ENCODE measurements at regions not wholly inside any gene's neighbourhood (a gene's known extent, or its start where the extent isn't known, plus 50 kb on each side); places are given as distances from the start of the nearest gene placed in this dataset.

DNA sequence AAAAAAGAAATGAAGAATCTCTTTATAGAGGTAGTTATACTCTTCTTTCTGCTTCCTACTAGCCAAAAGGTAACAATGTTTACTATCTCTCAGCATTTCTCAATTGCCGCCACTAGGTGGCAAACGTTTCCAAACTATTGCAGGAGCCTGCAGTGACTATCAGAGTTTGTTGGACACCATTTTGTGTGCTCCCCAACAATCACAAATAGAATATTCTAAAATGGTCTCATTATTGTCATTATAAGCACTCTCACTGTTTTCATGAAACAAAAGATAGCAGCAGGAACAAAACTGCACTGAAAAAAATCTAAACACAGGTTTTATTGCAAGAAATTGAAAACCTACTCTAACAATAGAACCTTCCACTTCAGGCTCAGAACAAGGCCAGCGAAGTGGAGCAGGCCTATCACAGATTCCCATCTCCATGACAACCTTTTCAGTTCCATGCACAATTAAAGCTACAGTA is 83.9 kb upstream of the PLPPR4 start:
- Histone ChIP-seq H3K27me3 (ENCODE audit: insufficient read depth, low read depth) (no peaks in the 10 kb centered on the region), H3K36me3 (ENCODE audit: insufficient read depth) (no peaks in the 10 kb centered on the region), H3K79me2 (ENCODE audit: insufficient read depth, low read depth) (no peaks in the 10 kb centered on the region), H2AFZ (ENCODE audit: low read depth) (peak overlapping the region; percentile 62), H3K4me1 (ENCODE audit: low read depth, poor library complexity, severe bottlenecking) (no peaks in the 10 kb centered on the region), H4K20me1 (ENCODE audit: insufficient read depth) (no peaks in the 10 kb centered on the region), H3K27ac (no peak overlapping the region), H3K9ac (no peak overlapping the region), H3K4me3 (IDR thresholded peaks at IDR 0.05; ENCODE audit: insufficient read depth, low read depth, low read length) (no peak overlapping the region), H3K4me2 (no peak overlapping the region)
- TF ChIP-seq, protein P1, sequence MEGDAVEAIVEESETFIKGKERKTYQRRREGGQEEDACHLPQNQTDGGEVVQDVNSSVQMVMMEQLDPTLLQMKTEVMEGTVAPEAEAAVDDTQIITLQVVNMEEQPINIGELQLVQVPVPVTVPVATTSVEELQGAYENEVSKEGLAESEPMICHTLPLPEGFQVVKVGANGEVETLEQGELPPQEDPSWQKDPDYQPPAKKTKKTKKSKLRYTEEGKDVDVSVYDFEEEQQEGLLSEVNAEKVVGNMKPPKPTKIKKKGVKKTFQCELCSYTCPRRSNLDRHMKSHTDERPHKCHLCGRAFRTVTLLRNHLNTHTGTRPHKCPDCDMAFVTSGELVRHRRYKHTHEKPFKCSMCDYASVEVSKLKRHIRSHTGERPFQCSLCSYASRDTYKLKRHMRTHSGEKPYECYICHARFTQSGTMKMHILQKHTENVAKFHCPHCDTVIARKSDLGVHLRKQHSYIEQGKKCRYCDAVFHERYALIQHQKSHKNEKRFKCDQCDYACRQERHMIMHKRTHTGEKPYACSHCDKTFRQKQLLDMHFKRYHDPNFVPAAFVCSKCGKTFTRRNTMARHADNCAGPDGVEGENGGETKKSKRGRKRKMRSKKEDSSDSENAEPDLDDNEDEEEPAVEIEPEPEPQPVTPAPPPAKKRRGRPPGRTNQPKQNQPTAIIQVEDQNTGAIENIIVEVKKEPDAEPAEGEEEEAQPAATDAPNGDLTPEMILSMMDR (conservative IDR thresholded peaks at IDR 0.05; ENCODE audit: low read depth, low read length) = peak; percentile 75

DNA sequence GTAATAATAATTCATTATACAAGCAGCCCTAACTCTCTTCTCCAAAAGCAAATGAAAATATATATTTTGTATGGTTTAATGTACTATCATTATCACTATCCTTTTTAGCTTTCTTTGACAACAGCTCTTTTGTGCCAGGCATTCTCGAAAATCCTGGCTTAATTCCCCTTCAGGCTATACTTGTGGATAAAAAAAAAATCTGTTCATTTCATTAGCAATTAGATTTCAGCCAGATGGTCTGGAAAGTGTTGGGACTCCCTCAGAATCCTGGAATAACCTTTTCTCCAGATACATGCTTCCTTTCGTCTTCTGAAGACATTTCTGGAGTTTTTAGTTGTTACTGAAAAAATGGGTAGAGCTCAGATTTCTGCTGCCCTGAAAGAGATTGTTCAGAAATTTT is 83.4 kb upstream of the PLPPR4 start:
- Histone ChIP-seq H4K20me1 (ENCODE audit: insufficient read depth) (no peaks in the 10 kb centered on the region), H3K4me1 (ENCODE audit: low read depth, poor library complexity, severe bottlenecking) (no peaks in the 10 kb centered on the region), H3K4me3 (IDR thresholded peaks at IDR 0.05; ENCODE audit: insufficient read depth, low read depth, low read length) (no peak overlapping the region), H3K4me2 (no peak overlapping the region), H2AFZ (ENCODE audit: low read depth) (peak overlapping the region; percentile 62), H3K36me3 (ENCODE audit: insufficient read depth) (no peaks in the 10 kb centered on the region), H3K27ac (no peak overlapping the region), H3K9ac (no peak overlapping the region), H3K79me2 (ENCODE audit: insufficient read depth, low read depth) (no peaks in the 10 kb centered on the region), H3K27me3 (ENCODE audit: insufficient read depth, low read depth) (no peaks in the 10 kb centered on the region)
- TF ChIP-seq, protein P1 (conservative IDR thresholded peaks at IDR 0.05; ENCODE audit: low read depth, low read length) = no peak

DNA sequence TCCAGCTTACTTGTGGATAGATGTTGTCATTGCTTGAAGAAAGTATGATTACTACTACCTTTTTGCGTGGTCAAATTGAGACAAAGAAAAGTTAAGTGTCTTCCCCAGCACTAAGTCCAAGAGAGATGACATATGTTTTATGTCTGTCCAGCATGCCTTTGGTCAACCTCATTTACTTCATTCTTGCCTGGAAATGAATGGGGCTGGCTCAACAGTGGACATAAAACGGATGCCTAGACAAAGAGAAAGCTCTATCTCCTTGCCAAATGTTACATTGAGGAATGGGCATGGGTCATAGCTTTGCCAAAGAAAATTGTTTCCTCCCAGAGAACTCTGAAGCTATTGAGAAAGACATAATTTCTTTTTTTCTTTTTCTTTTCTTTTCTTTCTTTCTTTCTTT is 82.4 kb upstream of the PLPPR4 start:
- Histone ChIP-seq H3K79me2 (ENCODE audit: insufficient read depth, low read depth) (no peaks in the 10 kb centered on the region), H3K27ac (no peak overlapping the region), H3K9ac (no peak overlapping the region), H3K36me3 (ENCODE audit: insufficient read depth) (no peaks in the 10 kb centered on the region), H3K4me2 (no peak overlapping the region), H3K4me1 (ENCODE audit: low read depth, poor library complexity, severe bottlenecking) (no peaks in the 10 kb centered on the region), H4K20me1 (ENCODE audit: insufficient read depth) (no peaks in the 10 kb centered on the region), H2AFZ (ENCODE audit: low read depth) (no peak overlapping the region), H3K4me3 (IDR thresholded peaks at IDR 0.05; ENCODE audit: insufficient read depth, low read depth, low read length) (no peak overlapping the region), H3K27me3 (ENCODE audit: insufficient read depth, low read depth) (no peaks in the 10 kb centered on the region)
- TF ChIP-seq, protein P1 (conservative IDR thresholded peaks at IDR 0.05; ENCODE audit: low read depth, low read length) = no peak

DNA sequence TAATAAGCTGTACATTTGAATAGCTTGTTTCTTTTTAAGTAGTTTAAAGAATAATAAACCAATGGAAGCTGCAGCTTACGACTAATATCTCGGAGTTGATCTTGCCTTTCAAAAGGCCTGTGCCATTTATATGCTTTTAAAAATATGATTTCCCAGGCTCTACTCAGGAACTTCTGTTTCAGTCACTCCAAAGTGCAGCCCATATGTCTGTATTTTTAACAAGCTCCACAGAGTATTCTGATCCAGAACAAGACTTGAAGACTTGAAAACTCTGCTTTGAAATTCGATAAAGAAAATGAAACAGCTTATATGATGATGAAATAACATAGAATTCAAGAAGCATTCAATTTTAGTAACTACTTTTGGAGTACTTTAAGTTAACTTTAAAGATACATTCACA is 79.1 kb upstream of the PLPPR4 start:
- no peak overlapping the region for H3K27ac ChIP-seq
- no peaks in the 10 kb centered on the region for H3K36me3 ChIP-seq (ENCODE audit: insufficient read depth)
- TF ChIP-seq, protein P1 (conservative IDR thresholded peaks at IDR 0.05; ENCODE audit: low read depth, low read length) = no peak
- H3K4me3 ChIP-seq (IDR thresholded peaks at IDR 0.05; ENCODE audit: insufficient read depth, low read depth, low read length) = no peak overlapping the region
- H4K20me1 ChIP-seq (ENCODE audit: insufficient read depth) = no peaks in the 10 kb centered on the region
- H3K27me3 ChIP-seq (ENCODE audit: insufficient read depth, low read depth) = no peaks in the 10 kb centered on the region
- H2AFZ ChIP-seq (ENCODE audit: low read depth) = no peak overlapping the region
- H3K4me1 ChIP-seq (ENCODE audit: low read depth, poor library complexity, severe bottlenecking) = no peaks in the 10 kb centered on the region
- no peaks in the 10 kb centered on the region for H3K79me2 ChIP-seq (ENCODE audit: insufficient read depth, low read depth)
- no peak overlapping the region for H3K4me2 ChIP-seq
- H3K9ac ChIP-seq = no peak overlapping the region
